Glutamatergic neuron (in vitro differentiated cells): ENCODE measurements at regions not wholly inside any gene's neighbourhood (a gene's known extent, or its start where the extent isn't known, plus 50 kb on each side); places are given as distances from the start of the nearest gene placed in this dataset.

Experiments
- DNase-seq: peaks from one replicate; pipeline ENCODE4 v3.0.0; 2022
- H3K27ac Mint-ChIP-seq: one replicate; pipeline ENCODE4 v1.8.0; 2020; ENCODE audit warnings: mild to moderate bottlenecking, mixed read lengths, inconsistent platforms; ENCODE audit not compliant: unreplicated experiment
- H3K27me3 Mint-ChIP-seq: one replicate; pipeline ENCODE4 v1.8.0; 2020; ENCODE audit warnings: mild to moderate bottlenecking, moderate library complexity, mixed read lengths, inconsistent platforms; ENCODE audit not compliant: unreplicated experiment
- H3K36me3 Mint-ChIP-seq: one replicate; pipeline ENCODE4 v1.8.0; 2020; ENCODE audit warnings: mild to moderate bottlenecking, mixed read lengths, inconsistent platforms; ENCODE audit not compliant: unreplicated experiment
- H3K4me1 Mint-ChIP-seq: one replicate; pipeline ENCODE4 v1.8.0; 2020; ENCODE audit warnings: mild to moderate bottlenecking, low read depth, mixed read lengths, inconsistent platforms; ENCODE audit not compliant: unreplicated experiment
- H3K4me3 Mint-ChIP-seq: one replicate; pipeline ENCODE4 v1.8.0; 2020; ENCODE audit warnings: mild to moderate bottlenecking, mixed read lengths, inconsistent platforms; ENCODE audit not compliant: unreplicated experiment
- H3K9me3 Mint-ChIP-seq: one replicate; pipeline ENCODE4 v1.8.0; 2020; ENCODE audit warnings: mild to moderate bottlenecking, moderate library complexity, mixed read lengths, inconsistent platforms; ENCODE audit not compliant: unreplicated experiment
- CTCF ChIP-seq: fragments of 200-600 bp; sonication (generic); IDR thresholded peaks from one replicate; pipeline ENCODE4 v1.5.0; 2021; ENCODE audit not compliant: partially characterized antibody, unreplicated experiment

GRCh38 chr1:30273456-30273855 is 449.9 kb downstream of the MATN1 start:
- H3K36me3 Mint-ChIP-seq = no peaks in the 10 kb centered on the region
- H3K4me3 Mint-ChIP-seq = no peak overlapping the region
- no peaks in the 10 kb centered on the region for H3K4me1 Mint-ChIP-seq
- peaks cover 14% of the 10 kb centered on the region for H3K27me3 Mint-ChIP-seq
- no peak overlapping the region for H3K27ac Mint-ChIP-seq
- TF ChIP-seq CTCF = no peak
- DNase-seq = no peak
- H3K9me3 Mint-ChIP-seq = peaks cover 2% of the 10 kb centered on the region

- no peak for TF ChIP-seq CTCF
- Mint-ChIP-seq H3K9me3 (peaks cover 2% of the 10 kb centered on the region), H3K36me3 (no peaks in the 10 kb centered on the region), H3K27me3 (peaks cover 14% of the 10 kb centered on the region), H3K4me1 (no peaks in the 10 kb centered on the region), H3K4me3 (no peak overlapping the region), H3K27ac (no peak overlapping the region)
- DNase-seq = no peak
Observed at GRCh38 chr1:30273021-30273325, 450.4 kb downstream of the MATN1 start.

- Mint-ChIP-seq H3K9me3 (peaks cover 2% of the 10 kb centered on the region), H3K4me3 (no peak overlapping the region), H3K36me3 (no peaks in the 10 kb centered on the region), H3K4me1 (no peaks in the 10 kb centered on the region), H3K27me3 (peaks cover 14% of the 10 kb centered on the region), H3K27ac (no peak overlapping the region)
- no peak for TF ChIP-seq CTCF
- no peak for DNase-seq
Observed at GRCh38 chr1:30272277-30273020, 450.9 kb downstream of the MATN1 start.

GRCh38 chr1:30271401-30272276 is 451.7 kb downstream of the MATN1 start:
- no peaks in the 10 kb centered on the region for H3K4me1 Mint-ChIP-seq
- TF ChIP-seq CTCF = no peak
- no peak for DNase-seq
- H3K27ac Mint-ChIP-seq = no peak overlapping the region
- H3K4me3 Mint-ChIP-seq = no peak overlapping the region
- H3K9me3 Mint-ChIP-seq = peaks cover 2% of the 10 kb centered on the region
- H3K27me3 Mint-ChIP-seq = peaks cover 17% of the 10 kb centered on the region
- no peaks in the 10 kb centered on the region for H3K36me3 Mint-ChIP-seq

- no peak overlapping the region for H3K4me3 Mint-ChIP-seq
- H3K4me1 Mint-ChIP-seq = no peaks in the 10 kb centered on the region
- H3K27ac Mint-ChIP-seq = no peak overlapping the region
- no peak for TF ChIP-seq CTCF
- peaks cover 2% of the 10 kb centered on the region for H3K9me3 Mint-ChIP-seq
- no peak for DNase-seq
- no peaks in the 10 kb centered on the region for H3K36me3 Mint-ChIP-seq
- H3K27me3 Mint-ChIP-seq = peaks cover 18% of the 10 kb centered on the region
Observed at GRCh38 chr1:30270461-30270860, 452.9 kb downstream of the MATN1 start.
